ENCODE measurements at regions not wholly inside any gene's neighbourhood (a gene's known extent, or its start where the extent isn't known, plus 50 kb on each side); places are given as distances from the start of the nearest gene placed in this dataset.

DNA sequence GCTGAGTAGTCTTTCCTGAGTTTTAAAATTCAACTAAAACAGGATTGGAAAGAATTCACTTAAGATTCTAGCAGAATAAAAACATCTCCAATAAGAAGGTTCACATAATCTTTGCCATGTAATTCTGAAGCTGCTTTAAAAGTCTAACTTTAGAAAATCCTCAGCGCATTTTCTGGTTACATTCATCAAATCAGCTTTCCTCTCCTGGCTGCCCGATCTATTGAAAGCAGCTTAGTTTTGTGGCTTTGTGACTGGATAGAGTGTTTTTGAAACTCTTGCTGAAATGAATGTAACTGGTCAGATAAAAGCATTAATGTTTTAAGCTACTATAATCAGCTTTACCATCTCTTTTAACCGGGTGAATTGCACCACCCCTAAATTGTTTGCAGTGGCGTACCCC is 66.8 kb downstream of the DOP1B start:
- H3K9me3 ChIP-seq (ENCODE audit: low read length), result no peaks in the 10 kb centered on the region
- no peak for DNase-seq (ENCODE audit: low spot score)
- H3K4me2 ChIP-seq (ENCODE audit: low read depth, low read length), result no peak overlapping the region
- no peak overlapping the region for H2AFZ ChIP-seq (ENCODE audit: low read length)
- peaks cover 0 to 3% of the 10 kb centered on the region in 2 experiments; a peak in 1 of 5 replicates for H3K36me3 ChIP-seq (replicated peaks in 1 of 2; ENCODE audit: control insufficient read depth in 1 of 2, insufficient read depth in 2 of 2, low read length in 2 of 2)
- no peak for ATAC-seq
- no peaks in the 10 kb centered on the region for H3K79me2 ChIP-seq (ENCODE audit: insufficient read depth, low read length)
- WGBS (ENCODE audit: low lambda C conversion rate), result 93% methylated on average over 4 of the region's 4 CpGs
- H3K4me3 ChIP-seq (replicated peaks in 1 of 3; ENCODE audit: insufficient read depth in 1 of 3, low read depth in 2 of 3, low read length in 3 of 3), result no peak overlapping the region
- peaks cover 6% of the 10 kb centered on the region; the same call in 1 of the 2 replicates for H3K4me1 ChIP-seq (ENCODE audit: insufficient read depth, low read length)
- ChIA-PET POLR2A (interaction anchor here (0.8 kb wide), 1 partner anchor 12 kb away, joined by 3 read pairs; no protein-coding TSS in a partner anchor), CTCF (ENCODE audit: low intra/inter-chr PET ratio, low total read pairs) (no interaction called here)
- BruUV-seq (replicated peaks), result no TSS peak
- TF ChIP-seq CEBPZ (IDR thresholded peaks at IDR 0.05; ENCODE audit: low read length) (no peak), ZFAT (CRISPR knock-in tag; conservative IDR thresholded peaks at IDR 0.05) (no peak)
- no peak for FAIRE-seq
- H4K20me1 ChIP-seq (ENCODE audit: insufficient read depth, low read length), result no peaks in the 10 kb centered on the region
- intact Hi-C loops (cut with micrococcal nuclease; ENCODE audit: unreplicated experiment), result no loop called here
- H3K9ac ChIP-seq (ENCODE audit: insufficient read depth, low read depth, low read length), result no peak overlapping the region
- H3K27ac ChIP-seq (ENCODE audit: extremely low read length, insufficient read depth, low read length), result no peak overlapping the region
- in situ Hi-C loops (cut with HindIII; ENCODE audit: extremely low pct_ligation_motif_present, low pct_unique_long_range_greater_than_20kb), result no loop called here
- H3K27me3 ChIP-seq (ENCODE audit: control insufficient read depth in 1 of 2, insufficient read depth in 2 of 2, low read length in 2 of 2), result no peaks in the 10 kb centered on the region

DNA sequence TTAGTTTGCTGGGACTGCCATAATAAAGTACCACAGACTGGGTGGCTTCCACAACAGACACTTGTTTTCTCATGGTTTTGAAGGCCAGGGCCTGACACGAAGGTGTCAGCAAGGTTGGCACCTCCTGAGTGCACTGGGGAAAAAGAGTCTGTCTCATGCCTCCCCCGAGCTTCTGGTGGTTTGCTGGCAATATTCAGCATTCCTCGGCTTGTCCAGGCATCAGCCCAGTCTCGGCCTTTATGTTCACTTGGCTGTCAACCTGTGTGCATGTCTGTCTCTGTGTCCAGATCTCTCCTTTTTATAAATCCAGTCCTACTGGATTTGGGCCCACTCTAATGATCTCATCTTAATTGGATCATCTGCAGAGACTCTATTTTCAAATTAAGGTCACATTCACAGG is 72.6 kb downstream of the DOP1B start:
- Histone ChIP-seq H3K4me2 (ENCODE audit: low read depth, low read length) (no peak overlapping the region), H3K27me3 (ENCODE audit: control insufficient read depth in 1 of 2, insufficient read depth in 2 of 2, low read length in 2 of 2) (no peaks in the 10 kb centered on the region), H3K9ac (ENCODE audit: insufficient read depth, low read depth, low read length) (no peak overlapping the region), H3K4me1 (ENCODE audit: insufficient read depth, low read length) (peaks cover 5% of the 10 kb centered on the region), H3K4me3 (replicated peaks in 1 of 3; ENCODE audit: insufficient read depth in 1 of 3, low read depth in 2 of 3, low read length in 3 of 3) (no peak overlapping the region), H3K9me3 (ENCODE audit: low read length) (no peaks in the 10 kb centered on the region), H3K79me2 (ENCODE audit: insufficient read depth, low read length) (no peaks in the 10 kb centered on the region), H3K27ac (ENCODE audit: extremely low read length, insufficient read depth, low read length) (no peak overlapping the region), H2AFZ (ENCODE audit: low read length) (no peak overlapping the region), H4K20me1 (ENCODE audit: insufficient read depth, low read length) (0 out of 2 replicates have a peak, but pooled peaks cover under 1% of the 10 kb centered on the region), H3K36me3 (replicated peaks in 1 of 2; ENCODE audit: control insufficient read depth in 1 of 2, insufficient read depth in 2 of 2, low read length in 2 of 2) (peaks cover 4% of the 10 kb centered on the region in 2 experiments; a peak in 2 of 5 replicates)
- 89% methylated on average over 3 of the region's 4 CpGs for WGBS (ENCODE audit: low lambda C conversion rate)
- no peak for FAIRE-seq
- in situ Hi-C loops (cut with HindIII; ENCODE audit: extremely low pct_ligation_motif_present, low pct_unique_long_range_greater_than_20kb), result no loop called here
- intact Hi-C loops (cut with micrococcal nuclease; ENCODE audit: unreplicated experiment), result no loop called here
- no peak for ATAC-seq
- CTCF ChIA-PET (ENCODE audit: low intra/inter-chr PET ratio, low total read pairs), result no interaction called here
- TF ChIP-seq ATF1 (CRISPR knock-in tag; IDR thresholded peaks at IDR 0.05) (no peak), HOXA7 (CRISPR knock-in tag; IDR thresholded peaks at IDR 0.05) (no peak), ZNF841 (CRISPR knock-in tag; IDR thresholded peaks at IDR 0.05; ENCODE audit: borderline replicate concordance) (no peak), NR2F6 (IDR thresholded peaks at IDR 0.05) (no peak), NR2F6 (CRISPR knock-in tag; IDR thresholded peaks at IDR 0.05) (no peak), SALL2 (CRISPR knock-in tag; IDR thresholded peaks at IDR 0.05) (no peak), GTF3A (CRISPR knock-in tag; conservative IDR thresholded peaks at IDR 0.05) (no peak), JUN (CRISPR knock-in tag; IDR thresholded peaks at IDR 0.05) (no peak), ZNF652 (CRISPR knock-in tag; IDR thresholded peaks at IDR 0.05; ENCODE audit: borderline replicate concordance, low read depth) (no peak), FOXO1 (CRISPR knock-in tag; IDR thresholded peaks at IDR 0.05) (no peak)
- TF ChIP-seq, protein P1, sequence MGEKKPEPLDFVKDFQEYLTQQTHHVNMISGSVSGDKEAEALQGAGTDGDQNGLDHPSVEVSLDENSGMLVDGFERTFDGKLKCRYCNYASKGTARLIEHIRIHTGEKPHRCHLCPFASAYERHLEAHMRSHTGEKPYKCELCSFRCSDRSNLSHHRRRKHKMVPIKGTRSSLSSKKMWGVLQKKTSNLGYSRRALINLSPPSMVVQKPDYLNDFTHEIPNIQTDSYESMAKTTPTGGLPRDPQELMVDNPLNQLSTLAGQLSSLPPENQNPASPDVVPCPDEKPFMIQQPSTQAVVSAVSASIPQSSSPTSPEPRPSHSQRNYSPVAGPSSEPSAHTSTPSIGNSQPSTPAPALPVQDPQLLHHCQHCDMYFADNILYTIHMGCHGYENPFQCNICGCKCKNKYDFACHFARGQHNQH (CRISPR knock-in tag; IDR thresholded peaks at IDR 0.05), result no peak
- POLR2A ChIA-PET, result no interaction called here
- no TSS peak for BruUV-seq (replicated peaks)
- no peak for DNase-seq (ENCODE audit: low spot score)

Measured in HepG2 (cell line).